Keratinocyte (primary cell): ENCODE measurements at regions not wholly inside any gene's neighbourhood (a gene's known extent, or its start where the extent isn't known, plus 50 kb on each side); places are given as distances from the start of the nearest gene placed in this dataset.

Source experiments
- CTCF ChIP-seq, 3 experiments: IDR thresholded peaks in 1 of 3; conservative IDR thresholded peaks in 1 of 3; optimal IDR thresholded peaks in 1 of 3; 2 replicates in 2 of 3; 3 replicates in 1 of 3; pipeline versions ENCODE3 to v1.5.1; 2011; ENCODE audit warnings: low read length in 3 of 3, mild to moderate bottlenecking in 3 of 3, moderate library complexity in 2 of 3, control low read depth in 1 of 3, inconsistent platforms in 1 of 3; ENCODE audit not compliant: insufficient read depth in 2 of 3; ENCODE audit errors: extremely low read depth in 1 of 3
- EZH2 ChIP-seq: IDR thresholded peaks from one replicate; pipeline ENCODE4 v1.6.1; 2012; ENCODE audit warnings: inconsistent platforms, mild to moderate bottlenecking, low read length, moderate library complexity

GRCh38 chr1:36730599-36730998 is 247.9 kb upstream of the CSF3R start:
- TF ChIP-seq CTCF (optimal IDR thresholded peaks at IDR 0.05 in 1 of 3, IDR thresholded peaks at IDR 0.05 in 1 of 3, conservative IDR thresholded peaks at IDR 0.05 in 1 of 3; ENCODE audit: extremely low read depth in 1 of 3, insufficient read depth in 2 of 3, low read length in 3 of 3) (no peak), EZH2 (no peak)
